Glutamatergic neuron (in vitro differentiated cells): ENCODE measurements at regions not wholly inside any gene's neighbourhood (a gene's known extent, or its start where the extent isn't known, plus 50 kb on each side); places are given as distances from the start of the nearest gene placed in this dataset.

Source experiments
- DNase-seq: peaks from one replicate; pipeline ENCODE4 v3.0.0; 2022
- H3K27ac Mint-ChIP-seq: one replicate; pipeline ENCODE4 v1.8.0; 2020; ENCODE audit warnings: mild to moderate bottlenecking, mixed read lengths, inconsistent platforms; ENCODE audit not compliant: unreplicated experiment
- H3K27me3 Mint-ChIP-seq: one replicate; pipeline ENCODE4 v1.8.0; 2020; ENCODE audit warnings: mild to moderate bottlenecking, moderate library complexity, mixed read lengths, inconsistent platforms; ENCODE audit not compliant: unreplicated experiment
- H3K36me3 Mint-ChIP-seq: one replicate; pipeline ENCODE4 v1.8.0; 2020; ENCODE audit warnings: mild to moderate bottlenecking, mixed read lengths, inconsistent platforms; ENCODE audit not compliant: unreplicated experiment
- H3K4me1 Mint-ChIP-seq: one replicate; pipeline ENCODE4 v1.8.0; 2020; ENCODE audit warnings: mild to moderate bottlenecking, low read depth, mixed read lengths, inconsistent platforms; ENCODE audit not compliant: unreplicated experiment
- H3K4me3 Mint-ChIP-seq: one replicate; pipeline ENCODE4 v1.8.0; 2020; ENCODE audit warnings: mild to moderate bottlenecking, mixed read lengths, inconsistent platforms; ENCODE audit not compliant: unreplicated experiment
- H3K9me3 Mint-ChIP-seq: one replicate; pipeline ENCODE4 v1.8.0; 2020; ENCODE audit warnings: mild to moderate bottlenecking, moderate library complexity, mixed read lengths, inconsistent platforms; ENCODE audit not compliant: unreplicated experiment
- TF ChIP-seq, protein P1 (sequence below): fragments of 200-600 bp; sonication (generic); IDR thresholded peaks from one replicate; pipeline ENCODE4 v1.5.0; 2021; ENCODE audit not compliant: partially characterized antibody, unreplicated experiment

DNA sequence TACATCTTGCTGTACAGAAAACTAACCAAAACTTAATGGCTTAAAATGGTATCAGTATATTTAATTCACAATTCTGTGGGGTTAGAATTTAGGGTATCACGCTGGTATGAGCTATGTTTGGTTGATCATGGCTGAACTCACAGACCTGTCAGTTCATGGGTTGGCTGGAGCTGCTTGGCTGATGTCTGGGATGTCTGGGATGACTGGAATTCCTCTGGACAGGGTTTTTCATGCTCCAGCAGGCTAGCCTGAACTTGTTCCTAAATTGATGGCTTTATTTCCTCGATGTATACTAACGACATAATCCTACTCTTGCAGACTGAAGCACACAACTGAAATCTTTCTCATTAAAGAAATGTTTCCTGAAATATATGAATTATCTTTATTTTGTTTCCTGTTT lies 338.9 kb upstream of the GBE1 start:
- DNase-seq = no peak
- Mint-ChIP-seq H3K27me3 (peaks cover 4% of the 10 kb centered on the region), H3K4me1 (no peaks in the 10 kb centered on the region), H3K4me3 (no peak overlapping the region), H3K27ac (no peak overlapping the region), H3K9me3 (no peaks in the 10 kb centered on the region), H3K36me3 (no peaks in the 10 kb centered on the region)
- TF ChIP-seq, protein P1, sequence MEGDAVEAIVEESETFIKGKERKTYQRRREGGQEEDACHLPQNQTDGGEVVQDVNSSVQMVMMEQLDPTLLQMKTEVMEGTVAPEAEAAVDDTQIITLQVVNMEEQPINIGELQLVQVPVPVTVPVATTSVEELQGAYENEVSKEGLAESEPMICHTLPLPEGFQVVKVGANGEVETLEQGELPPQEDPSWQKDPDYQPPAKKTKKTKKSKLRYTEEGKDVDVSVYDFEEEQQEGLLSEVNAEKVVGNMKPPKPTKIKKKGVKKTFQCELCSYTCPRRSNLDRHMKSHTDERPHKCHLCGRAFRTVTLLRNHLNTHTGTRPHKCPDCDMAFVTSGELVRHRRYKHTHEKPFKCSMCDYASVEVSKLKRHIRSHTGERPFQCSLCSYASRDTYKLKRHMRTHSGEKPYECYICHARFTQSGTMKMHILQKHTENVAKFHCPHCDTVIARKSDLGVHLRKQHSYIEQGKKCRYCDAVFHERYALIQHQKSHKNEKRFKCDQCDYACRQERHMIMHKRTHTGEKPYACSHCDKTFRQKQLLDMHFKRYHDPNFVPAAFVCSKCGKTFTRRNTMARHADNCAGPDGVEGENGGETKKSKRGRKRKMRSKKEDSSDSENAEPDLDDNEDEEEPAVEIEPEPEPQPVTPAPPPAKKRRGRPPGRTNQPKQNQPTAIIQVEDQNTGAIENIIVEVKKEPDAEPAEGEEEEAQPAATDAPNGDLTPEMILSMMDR = no peak

DNA sequence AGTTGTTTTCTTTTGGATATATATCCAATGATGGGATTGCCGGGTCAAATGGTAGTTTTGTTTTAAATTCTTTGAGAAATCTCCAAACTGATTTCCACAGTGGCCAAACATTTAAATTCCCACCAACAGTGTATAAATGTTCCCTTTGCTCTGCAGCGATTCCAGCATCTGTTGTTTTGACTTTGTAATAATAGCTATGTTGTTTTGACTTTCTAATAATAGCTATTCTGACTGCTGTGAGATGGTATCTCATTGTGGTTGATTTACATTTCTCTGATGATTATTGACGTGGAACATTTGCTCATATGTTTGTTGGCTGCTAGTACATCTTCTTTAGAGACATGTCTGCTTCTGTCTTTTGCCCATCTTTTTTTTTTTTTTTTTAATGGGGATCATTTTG lies 332.2 kb upstream of the GBE1 start:
- Mint-ChIP-seq H3K27me3 (no peaks in the 10 kb centered on the region), H3K9me3 (peaks cover 4% of the 10 kb centered on the region), H3K27ac (no peak overlapping the region), H3K36me3 (no peaks in the 10 kb centered on the region), H3K4me3 (no peak overlapping the region), H3K4me1 (no peaks in the 10 kb centered on the region)
- TF ChIP-seq, protein P1 = no peak
- no peak for DNase-seq

DNA sequence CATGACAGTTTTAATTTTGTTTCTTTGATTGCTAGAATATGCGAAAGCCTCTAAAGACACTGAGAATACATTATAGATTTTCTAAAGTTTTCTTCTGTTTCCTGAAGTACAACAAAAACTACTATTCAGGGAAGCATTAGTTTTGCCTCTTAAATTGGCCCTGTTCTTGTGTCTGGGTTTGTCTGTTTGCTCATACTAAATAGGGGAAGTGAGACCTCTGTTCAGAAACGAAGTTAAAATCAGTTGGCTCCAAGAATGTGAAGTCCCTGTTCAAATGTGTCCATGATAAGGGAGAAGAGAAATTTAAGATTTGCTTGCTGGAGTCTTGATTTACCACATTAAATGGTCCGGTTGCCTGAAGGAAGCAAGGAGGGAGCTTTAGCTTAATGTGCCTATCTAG lies 327.3 kb upstream of the GBE1 start:
- peaks cover 3% of the 10 kb centered on the region for H3K9me3 Mint-ChIP-seq
- peaks cover 6% of the 10 kb centered on the region for H3K4me1 Mint-ChIP-seq
- TF ChIP-seq, protein P1 = no peak
- no peak for DNase-seq
- H3K4me3 Mint-ChIP-seq = no peak overlapping the region
- H3K27ac Mint-ChIP-seq = no peak overlapping the region
- no peaks in the 10 kb centered on the region for H3K27me3 Mint-ChIP-seq
- no peaks in the 10 kb centered on the region for H3K36me3 Mint-ChIP-seq

DNA sequence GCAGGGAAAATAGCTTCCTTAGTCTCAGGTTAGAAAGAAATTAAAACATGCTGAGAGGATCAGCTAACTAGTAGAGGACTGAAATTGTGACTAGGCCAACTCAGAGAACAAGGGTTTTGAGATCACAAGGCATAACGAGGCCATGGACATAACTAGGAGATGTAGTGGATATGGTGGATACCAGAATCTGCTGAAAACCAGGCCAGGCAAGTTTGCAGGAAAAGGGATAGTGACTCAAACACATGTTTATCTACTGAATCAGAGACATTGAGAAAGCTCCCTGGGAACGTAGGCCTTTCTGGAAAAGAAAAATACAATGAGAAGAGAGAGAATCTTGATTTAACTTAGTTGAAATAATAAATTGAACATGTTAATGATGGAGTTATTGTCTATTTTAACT lies 326.5 kb upstream of the GBE1 start:
- H3K4me3 Mint-ChIP-seq = no peak overlapping the region
- no peaks in the 10 kb centered on the region for H3K27me3 Mint-ChIP-seq
- no peaks in the 10 kb centered on the region for H3K36me3 Mint-ChIP-seq
- TF ChIP-seq, protein P1 = no peak
- peaks cover 6% of the 10 kb centered on the region for H3K4me1 Mint-ChIP-seq
- DNase-seq = no peak
- no peak overlapping the region for H3K27ac Mint-ChIP-seq
- peaks cover 2% of the 10 kb centered on the region for H3K9me3 Mint-ChIP-seq

DNA sequence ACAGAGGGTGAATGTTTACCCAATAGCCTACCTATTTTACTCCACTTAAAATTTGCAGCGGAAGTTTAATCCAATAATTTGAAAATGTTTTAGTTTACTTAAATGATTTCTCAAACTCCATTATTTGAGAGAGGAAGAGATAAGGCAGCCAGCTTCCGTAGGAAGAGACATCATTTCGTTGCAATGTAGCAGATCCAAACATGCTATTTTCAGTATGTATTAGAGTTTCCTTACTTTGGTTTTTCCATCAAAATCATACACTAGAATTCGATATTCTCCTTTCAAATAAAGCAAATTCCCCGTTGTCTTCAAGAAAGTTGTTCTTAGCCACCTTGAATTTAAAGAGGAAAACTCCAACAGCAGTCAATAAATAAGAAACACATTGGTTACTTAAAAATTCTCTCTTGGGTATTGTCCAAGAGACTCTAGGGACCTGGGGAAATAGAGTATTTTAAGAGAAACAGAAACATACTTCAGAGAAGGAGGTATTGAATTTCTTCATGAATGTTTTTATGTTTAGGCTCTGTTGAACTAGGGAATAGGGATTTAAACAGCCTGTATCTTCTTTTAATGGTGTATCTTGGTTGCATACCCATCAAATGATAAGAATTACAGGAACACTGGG lies 324.5 kb upstream of the GBE1 start:
- Mint-ChIP-seq H3K4me3 (no peak overlapping the region), H3K9me3 (no peaks in the 10 kb centered on the region), H3K27ac (no peak overlapping the region), H3K27me3 (no peaks in the 10 kb centered on the region), H3K36me3 (no peaks in the 10 kb centered on the region), H3K4me1 (peaks cover 9% of the 10 kb centered on the region)
- DNase-seq = no peak
- TF ChIP-seq, protein P1 = no peak
